ENCODE measurements at regions not wholly inside any gene's neighbourhood (a gene's known extent, or its start where the extent isn't known, plus 50 kb on each side); places are given as distances from the start of the nearest gene placed in this dataset.

GRCh38 chr15:63452552-63453136, 51.7 kb upstream of the USP3 start:
- TF ChIP-seq POLR2A (IDR thresholded peaks at IDR 0.05), result no peak
- TF ChIP-seq POLR2AphosphoS5 (IDR thresholded peaks at IDR 0.05), result no peak
